ENCODE measurements at regions not wholly inside any gene's neighbourhood (a gene's known extent, or its start where the extent isn't known, plus 50 kb on each side); places are given as distances from the start of the nearest gene placed in this dataset.

- no peaks in the 10 kb centered on the region for H3K4me1 ChIP-seq
- H3K4me3 ChIP-seq: no peak overlapping the region
- DNase-seq (ENCODE audit: low spot score in 2 of 2): no peak
- H3K9me3 ChIP-seq: no peaks in the 10 kb centered on the region
- H3K36me3 ChIP-seq: no peaks in the 10 kb centered on the region
- intact Hi-C loops (cut with DNase I): no loop called here
- TF ChIP-seq, protein P1, sequence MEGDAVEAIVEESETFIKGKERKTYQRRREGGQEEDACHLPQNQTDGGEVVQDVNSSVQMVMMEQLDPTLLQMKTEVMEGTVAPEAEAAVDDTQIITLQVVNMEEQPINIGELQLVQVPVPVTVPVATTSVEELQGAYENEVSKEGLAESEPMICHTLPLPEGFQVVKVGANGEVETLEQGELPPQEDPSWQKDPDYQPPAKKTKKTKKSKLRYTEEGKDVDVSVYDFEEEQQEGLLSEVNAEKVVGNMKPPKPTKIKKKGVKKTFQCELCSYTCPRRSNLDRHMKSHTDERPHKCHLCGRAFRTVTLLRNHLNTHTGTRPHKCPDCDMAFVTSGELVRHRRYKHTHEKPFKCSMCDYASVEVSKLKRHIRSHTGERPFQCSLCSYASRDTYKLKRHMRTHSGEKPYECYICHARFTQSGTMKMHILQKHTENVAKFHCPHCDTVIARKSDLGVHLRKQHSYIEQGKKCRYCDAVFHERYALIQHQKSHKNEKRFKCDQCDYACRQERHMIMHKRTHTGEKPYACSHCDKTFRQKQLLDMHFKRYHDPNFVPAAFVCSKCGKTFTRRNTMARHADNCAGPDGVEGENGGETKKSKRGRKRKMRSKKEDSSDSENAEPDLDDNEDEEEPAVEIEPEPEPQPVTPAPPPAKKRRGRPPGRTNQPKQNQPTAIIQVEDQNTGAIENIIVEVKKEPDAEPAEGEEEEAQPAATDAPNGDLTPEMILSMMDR (IDR thresholded peaks at IDR 0.05): no peak
- H3K27me3 ChIP-seq: no peaks in the 10 kb centered on the region
- H3K27ac ChIP-seq: no peak overlapping the region
Observed at GRCh38 chr1:183710734-183711133, 57.6 kb upstream of the APOBEC4 start.

GRCh38 chr1:183710333-183710732, 57.2 kb upstream of the APOBEC4 start:
- TF ChIP-seq, protein P1 (IDR thresholded peaks at IDR 0.05): no peak
- Histone ChIP-seq H3K27me3 (no peaks in the 10 kb centered on the region), H3K36me3 (no peaks in the 10 kb centered on the region), H3K4me1 (no peaks in the 10 kb centered on the region), H3K27ac (no peak overlapping the region), H3K4me3 (no peak overlapping the region), H3K9me3 (no peaks in the 10 kb centered on the region)
- DNase-seq (ENCODE audit: low spot score in 2 of 2): no peak
- intact Hi-C loops (cut with DNase I): no loop called here

- H3K36me3 ChIP-seq: no peaks in the 10 kb centered on the region
- H3K4me1 ChIP-seq: no peaks in the 10 kb centered on the region
- TF ChIP-seq, protein P1 (IDR thresholded peaks at IDR 0.05): no peak
- H3K4me3 ChIP-seq: no peak overlapping the region
- H3K9me3 ChIP-seq: no peaks in the 10 kb centered on the region
- intact Hi-C loops (cut with DNase I): no loop called here
- no peak for DNase-seq (ENCODE audit: low spot score in 2 of 2)
- H3K27ac ChIP-seq: no peak overlapping the region
- H3K27me3 ChIP-seq: no peaks in the 10 kb centered on the region
Observed at GRCh38 chr1:183704131-183704530, 51.0 kb upstream of the APOBEC4 start.

Data from ascending aorta (tissue), 2 donors.